Mammary epithelial cell (primary cell): ENCODE measurements at regions not wholly inside any gene's neighbourhood (a gene's known extent, or its start where the extent isn't known, plus 50 kb on each side); places are given as distances from the start of the nearest gene placed in this dataset.

Experiments used
- EZH2 ChIP-seq: IDR thresholded peaks from 2 replicates; pipeline ENCODE4 v1.6.1; 2012; ENCODE audit warnings: low read length, inconsistent platforms, borderline replicate concordance
- TF ChIP-seq, protein P1 (sequence below), 2 donors: IDR thresholded peaks in 1 of 2; conservative IDR thresholded peaks in 1 of 2; 2 replicates each; pipeline ENCODE4 v1.5.1; 2011 to 2012; ENCODE audit warnings: inconsistent platforms in 2 of 2, low read length in 2 of 2, mild to moderate bottlenecking in 2 of 2, control low read depth in 1 of 2, low read depth in 1 of 2; ENCODE audit not compliant: insufficient read depth in 1 of 2; ENCODE audit errors: extremely low read depth in 1 of 2

DNA sequence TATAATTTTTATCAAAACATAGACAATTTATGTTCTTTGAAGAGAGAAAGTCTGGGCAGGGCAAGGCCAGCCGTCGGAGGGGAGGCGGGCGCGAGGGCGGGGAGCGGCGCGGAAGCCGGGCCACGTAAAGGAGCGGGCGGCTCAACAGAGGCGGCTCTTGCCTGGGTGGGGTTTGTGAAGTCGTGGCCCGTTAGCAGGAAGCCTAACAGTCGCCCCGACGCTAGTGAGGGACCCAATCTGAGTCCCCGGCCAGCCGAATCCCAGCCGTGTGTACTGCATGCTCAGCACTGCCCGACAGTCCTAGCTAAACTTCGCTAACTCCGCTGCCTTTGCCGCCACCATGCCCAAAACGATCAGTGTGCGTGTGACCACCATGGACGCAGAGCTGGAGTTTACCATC, 1129.2 kb downstream of the CDH9 start:
- no peak for TF ChIP-seq EZH2
- TF ChIP-seq, protein P1, sequence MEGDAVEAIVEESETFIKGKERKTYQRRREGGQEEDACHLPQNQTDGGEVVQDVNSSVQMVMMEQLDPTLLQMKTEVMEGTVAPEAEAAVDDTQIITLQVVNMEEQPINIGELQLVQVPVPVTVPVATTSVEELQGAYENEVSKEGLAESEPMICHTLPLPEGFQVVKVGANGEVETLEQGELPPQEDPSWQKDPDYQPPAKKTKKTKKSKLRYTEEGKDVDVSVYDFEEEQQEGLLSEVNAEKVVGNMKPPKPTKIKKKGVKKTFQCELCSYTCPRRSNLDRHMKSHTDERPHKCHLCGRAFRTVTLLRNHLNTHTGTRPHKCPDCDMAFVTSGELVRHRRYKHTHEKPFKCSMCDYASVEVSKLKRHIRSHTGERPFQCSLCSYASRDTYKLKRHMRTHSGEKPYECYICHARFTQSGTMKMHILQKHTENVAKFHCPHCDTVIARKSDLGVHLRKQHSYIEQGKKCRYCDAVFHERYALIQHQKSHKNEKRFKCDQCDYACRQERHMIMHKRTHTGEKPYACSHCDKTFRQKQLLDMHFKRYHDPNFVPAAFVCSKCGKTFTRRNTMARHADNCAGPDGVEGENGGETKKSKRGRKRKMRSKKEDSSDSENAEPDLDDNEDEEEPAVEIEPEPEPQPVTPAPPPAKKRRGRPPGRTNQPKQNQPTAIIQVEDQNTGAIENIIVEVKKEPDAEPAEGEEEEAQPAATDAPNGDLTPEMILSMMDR (conservative IDR thresholded peaks at IDR 0.05 in 1 of 2, IDR thresholded peaks at IDR 0.05 in 1 of 2; ENCODE audit: extremely low read depth in 1 of 2, insufficient read depth in 1 of 2, low read depth in 1 of 2, low read length in 2 of 2): no peak
